ENCODE measurements at regions not wholly inside any gene's neighbourhood (a gene's known extent, or its start where the extent isn't known, plus 50 kb on each side); places are given as distances from the start of the nearest gene placed in this dataset.

- no peak for DNase-seq (ENCODE audit: low spot score)
Measured at GRCh38 chr4:27490315-27490714, 629.7 kb downstream of the STIM2 start.

- no peak for DNase-seq (ENCODE audit: low spot score)
Measured at GRCh38 chr4:27490766-27491165, 630.1 kb downstream of the STIM2 start.

- DNase-seq (ENCODE audit: low spot score) = no peak
Measured at GRCh38 chr4:27506401-27506800, 645.8 kb downstream of the STIM2 start.

GRCh38 chr4:27514711-27515110, 654.1 kb downstream of the STIM2 start:
- no peak for DNase-seq (ENCODE audit: low spot score)

GRCh38 chr4:27515140-27515539, 654.5 kb downstream of the STIM2 start:
- DNase-seq (ENCODE audit: low spot score) = no peak

GRCh38 chr4:27518876-27519275, 658.2 kb downstream of the STIM2 start:
- no peak for DNase-seq (ENCODE audit: low spot score)

- DNase-seq (ENCODE audit: low spot score) = no peak
Measured at GRCh38 chr4:27524224-27524623, 663.6 kb downstream of the STIM2 start.

GRCh38 chr4:27534488-27534887, 673.8 kb downstream of the STIM2 start:
- DNase-seq (ENCODE audit: low spot score) = no peak

GRCh38 chr4:27568236-27568951, 707.8 kb downstream of the STIM2 start:
- no peak for DNase-seq (ENCODE audit: low spot score)

GRCh38 chr4:27568952-27569319, 708.3 kb downstream of the STIM2 start:
- DNase-seq (ENCODE audit: low spot score) = no peak

- DNase-seq (ENCODE audit: low spot score) = no peak
Measured at GRCh38 chr4:27574743-27575142, 714.1 kb downstream of the STIM2 start.

GRCh38 chr4:27577951-27578350, 717.3 kb downstream of the STIM2 start:
- no peak for DNase-seq (ENCODE audit: low spot score)

GRCh38 chr4:27592738-27593137, 732.1 kb downstream of the STIM2 start:
- DNase-seq (ENCODE audit: low spot score) = no peak

- DNase-seq (ENCODE audit: low spot score) = no peak
Measured at GRCh38 chr4:27594922-27595321, 734.3 kb downstream of the STIM2 start.

- no peak for DNase-seq (ENCODE audit: low spot score)
Measured at GRCh38 chr4:27595571-27596360, 735.1 kb downstream of the STIM2 start.

- DNase-seq (ENCODE audit: low spot score) = no peak
Measured at GRCh38 chr4:27602172-27602571, 741.5 kb downstream of the STIM2 start.

GRCh38 chr4:27604692-27605091, 744.1 kb downstream of the STIM2 start:
- no peak for DNase-seq (ENCODE audit: low spot score)

- no peak for DNase-seq (ENCODE audit: low spot score)
Measured at GRCh38 chr4:27616166-27616565, 755.5 kb downstream of the STIM2 start.

GRCh38 chr4:27619435-27619834, 758.8 kb downstream of the STIM2 start:
- DNase-seq (ENCODE audit: low spot score) = no peak

- no peak for DNase-seq (ENCODE audit: low spot score)
Measured at GRCh38 chr4:27620886-27621285, 760.2 kb downstream of the STIM2 start.

GRCh38 chr4:27624749-27625148, 764.1 kb downstream of the STIM2 start:
- no peak for DNase-seq (ENCODE audit: low spot score)

GRCh38 chr4:27628609-27629008, 768.0 kb downstream of the STIM2 start:
- DNase-seq (ENCODE audit: low spot score) = no peak

GRCh38 chr4:27629532-27630225, 769.0 kb downstream of the STIM2 start:
- no peak for DNase-seq (ENCODE audit: low spot score)
